Umbilical cord (tissue), 1 donor: ENCODE measurements at regions not wholly inside any gene's neighbourhood (a gene's known extent, or its start where the extent isn't known, plus 50 kb on each side); places are given as distances from the start of the nearest gene placed in this dataset.
"Not testable (repeated sequence)": the region's sequence is repeated elsewhere in the genome, so short reads cannot be mapped to it uniquely, and the experiment has no call there.

Source experiments
- DNase-seq: peaks from one replicate; pipeline ENCODE4 v3.0.0-alpha.2; 2015; ENCODE audit warnings: low spot score

DNA sequence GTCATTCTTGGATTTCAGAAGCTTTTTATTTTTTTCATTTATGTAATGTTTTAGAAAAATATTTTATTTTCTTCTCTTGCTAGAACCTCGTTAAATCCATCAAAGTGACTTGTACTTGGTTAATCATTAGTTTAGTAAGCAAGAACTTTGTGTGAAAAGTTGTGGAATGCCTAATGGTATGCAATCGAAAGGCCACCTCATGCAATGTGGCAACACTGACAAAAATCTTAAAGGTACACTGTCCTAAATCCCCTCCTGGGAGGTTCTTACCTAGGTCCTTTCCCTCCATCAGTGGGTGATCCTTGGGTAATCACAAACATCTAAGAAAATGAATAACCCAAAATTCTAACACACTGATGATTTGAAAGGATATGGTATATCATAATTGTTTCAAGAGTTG, 304.2 kb downstream of the DNAH5 start:
- DNase-seq: no peak

GRCh38 chr5:13632676-13633075, 311.8 kb downstream of the DNAH5 start:
- DNase-seq: no peak

DNA sequence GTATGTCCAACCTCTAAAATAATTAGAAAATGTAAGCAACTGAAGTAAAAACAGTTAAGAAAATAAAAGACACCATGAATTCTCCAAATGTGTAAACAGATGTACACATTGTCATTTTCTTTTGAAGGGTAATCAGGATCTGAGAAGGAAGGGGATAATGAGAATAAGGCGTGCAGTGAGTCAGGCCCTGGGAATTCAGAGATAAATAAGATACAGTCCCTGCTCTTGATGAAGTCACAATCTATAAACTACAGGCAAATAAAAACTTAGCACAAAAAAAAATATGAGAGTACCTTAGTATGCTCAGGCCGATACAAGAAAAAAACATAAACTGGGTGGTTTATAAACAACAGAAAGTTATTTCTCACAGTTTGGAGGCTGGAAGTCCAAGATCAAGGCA, 315.3 kb downstream of the DNAH5 start:
- no peak for DNase-seq

DNA sequence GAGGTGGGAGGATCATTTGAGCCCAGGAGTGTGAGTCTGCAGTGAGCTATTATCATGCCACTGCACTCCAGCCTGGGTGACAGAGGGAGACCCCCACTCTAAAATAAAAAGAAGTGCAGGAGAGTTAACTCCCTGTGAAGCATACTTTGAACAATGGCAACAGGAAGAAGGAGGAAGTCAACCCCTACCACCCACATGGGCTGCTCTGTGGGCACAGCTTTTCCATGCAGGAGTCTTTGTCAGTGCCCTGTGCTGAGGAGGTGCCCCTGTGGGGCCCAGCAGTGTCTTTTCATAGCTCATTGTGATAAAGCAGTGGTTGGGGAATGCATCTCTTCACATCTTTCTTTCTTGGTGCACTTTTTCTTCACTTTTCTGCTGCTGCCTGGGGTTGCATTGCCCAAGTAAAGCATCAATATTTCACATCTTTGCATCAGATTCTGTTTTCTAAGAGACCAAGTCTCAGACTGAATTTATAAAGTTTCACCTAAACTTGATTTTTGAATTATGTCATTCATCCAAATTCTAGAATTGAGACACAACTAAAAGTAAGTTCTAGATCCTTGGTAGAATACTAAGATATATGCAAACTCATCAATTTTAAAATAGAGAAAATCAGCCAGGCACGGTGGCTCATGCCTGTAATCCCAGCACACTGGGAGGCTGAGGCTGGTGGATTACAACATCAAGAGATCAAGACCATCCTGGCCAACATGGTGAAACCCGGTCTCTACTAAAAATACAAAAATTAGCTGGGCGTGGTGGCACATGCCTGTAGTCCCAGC, 316.6 kb downstream of the DNAH5 start:
- no peak for DNase-seq

GRCh38 chr5:13625616-13626198, 318.8 kb downstream of the DNAH5 start:
- DNase-seq: no peak

GRCh38 chr5:13624283-13625074, 320.0 kb downstream of the DNAH5 start:
- DNase-seq: no peak

- no peak for DNase-seq
Measured at GRCh38 chr5:13613621-13614020, 330.9 kb downstream of the DNAH5 start.

DNA sequence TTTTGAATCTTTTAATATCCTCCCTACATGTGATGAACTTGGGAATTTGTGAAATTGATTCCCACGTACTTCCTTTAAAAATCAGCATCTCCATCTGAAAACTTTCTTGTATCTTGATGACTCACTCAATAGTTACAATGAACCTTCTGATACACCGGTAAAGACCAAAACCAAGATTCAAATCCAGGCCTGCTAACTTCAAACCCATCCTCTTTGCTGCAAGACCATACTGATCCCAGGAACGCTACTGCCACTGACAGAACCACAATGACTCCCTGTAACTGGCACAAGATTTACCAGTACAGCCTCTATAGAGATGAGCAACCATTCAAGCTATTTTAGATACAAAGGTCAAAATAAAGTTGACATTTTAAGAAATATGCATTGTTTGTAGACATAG, 332.9 kb downstream of the DNAH5 start:
- no peak for DNase-seq

- no peak for DNase-seq
Measured at GRCh38 chr5:13609504-13609903, 335.0 kb downstream of the DNAH5 start.

GRCh38 chr5:13606051-13606450, 338.4 kb downstream of the DNAH5 start:
- DNase-seq: no peak

DNA sequence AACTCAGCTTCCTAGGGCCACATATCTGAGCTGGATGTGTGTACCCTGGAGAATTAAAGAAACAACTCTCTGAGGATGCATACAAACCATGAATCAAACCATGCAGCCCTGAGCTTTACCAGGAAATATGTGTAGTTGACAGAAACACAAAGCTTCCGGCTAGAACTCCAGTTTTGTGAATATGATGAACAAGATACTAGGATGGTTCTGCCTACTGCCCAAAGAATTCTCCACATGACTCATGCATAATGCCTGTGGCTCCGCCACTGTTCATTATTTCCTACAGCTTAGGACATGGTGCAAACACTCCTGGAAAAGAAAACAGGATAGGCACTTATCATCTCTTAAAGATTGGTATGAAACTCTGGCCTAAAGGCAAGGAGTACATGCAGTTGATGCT, 343.4 kb downstream of the DNAH5 start:
- no peak for DNase-seq

DNA sequence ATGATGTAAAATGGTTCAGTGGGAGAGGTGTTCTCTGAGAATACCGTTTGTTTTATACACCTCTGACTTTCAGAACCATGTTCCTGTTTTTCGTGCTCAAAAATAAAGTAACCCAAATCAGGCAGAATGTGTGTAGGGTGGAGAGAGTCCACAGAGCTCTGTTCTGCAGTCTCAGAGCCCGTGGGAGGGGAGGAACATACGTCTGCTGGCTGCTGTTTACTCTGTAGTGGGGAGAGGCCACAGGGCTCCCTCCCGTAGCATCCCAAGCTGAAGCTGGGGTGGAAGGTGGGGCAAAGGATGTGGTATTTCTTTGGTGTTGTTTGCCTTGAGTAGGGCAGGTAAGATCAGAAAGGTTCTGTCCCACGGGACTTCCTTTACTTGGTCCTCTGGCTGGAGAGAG, 348.5 kb downstream of the DNAH5 start:
- DNase-seq: no peak

GRCh38 chr5:13591621-13592020, 352.9 kb downstream of the DNAH5 start:
- DNase-seq: no peak

DNA sequence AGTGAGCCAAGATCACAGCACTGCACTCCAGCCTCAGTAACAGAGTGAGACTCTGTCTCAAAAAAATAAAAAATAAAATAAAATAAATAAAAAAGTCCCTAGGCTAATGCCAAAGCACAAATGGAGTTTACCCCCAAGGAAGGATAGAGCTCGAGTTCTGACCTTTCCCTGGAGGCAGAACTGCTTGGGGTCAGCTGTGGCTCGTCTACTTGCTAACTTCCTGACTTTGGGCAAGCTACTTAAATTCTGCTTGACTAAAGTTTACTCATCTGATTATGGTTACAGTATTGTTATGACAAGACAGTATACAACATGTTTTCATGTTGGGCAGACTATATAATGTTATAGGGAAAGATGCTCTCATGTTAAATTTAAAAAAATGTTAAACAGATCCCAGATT, 359.2 kb downstream of the DNAH5 start:
- DNase-seq: no peak

GRCh38 chr5:13581914-13582313, 362.6 kb downstream of the DNAH5 start:
- DNase-seq: no peak

GRCh38 chr5:13581132-13581531, 363.4 kb downstream of the DNAH5 start:
- no peak for DNase-seq

DNA sequence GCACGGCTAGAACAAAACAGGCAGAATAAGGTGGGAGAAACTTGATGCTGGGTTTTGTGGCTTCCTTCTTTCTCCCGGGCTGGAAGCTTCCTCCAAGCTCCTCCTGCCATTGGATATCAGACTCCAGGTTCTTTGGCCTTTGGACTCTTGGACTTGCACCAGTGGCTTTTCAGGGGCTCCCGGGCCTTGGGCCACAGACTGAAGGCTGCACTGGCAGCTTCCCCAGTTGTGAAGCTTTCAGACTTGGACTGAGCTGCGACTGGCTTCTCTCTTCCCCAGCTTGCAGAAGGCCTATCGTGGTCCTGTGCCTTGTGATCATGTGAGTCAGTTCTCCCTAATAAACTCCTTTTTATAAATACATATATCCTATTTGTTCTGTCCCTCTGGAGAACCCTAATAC, 364.4 kb downstream of the DNAH5 start:
- no peak for DNase-seq

GRCh38 chr5:13579091-13579490, 365.4 kb downstream of the DNAH5 start:
- DNase-seq: not testable (repeated sequence)

GRCh38 chr5:13578311-13579039, 366.0 kb downstream of the DNAH5 start:
- DNase-seq: not testable (repeated sequence)

GRCh38 chr5:13574574-13574973, 369.9 kb downstream of the DNAH5 start:
- DNase-seq: no peak

DNA sequence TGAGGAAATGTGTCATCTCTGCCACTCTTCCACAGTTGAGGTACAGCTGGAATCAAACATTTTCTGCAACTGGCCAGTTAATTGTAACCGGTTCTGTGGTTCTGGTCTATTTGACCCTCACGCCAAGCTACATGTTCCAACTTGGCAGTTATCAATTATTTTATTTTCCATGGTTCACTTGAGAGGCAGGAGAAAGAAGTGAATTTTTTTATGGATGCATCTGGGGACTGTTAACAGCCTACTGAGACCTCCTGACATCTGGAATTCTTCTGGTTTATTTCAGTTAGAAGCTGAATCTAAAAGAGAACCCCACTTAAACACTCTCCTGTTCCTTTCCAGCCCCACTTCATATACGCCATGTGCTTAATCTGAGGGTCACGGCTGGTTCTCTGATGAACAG, 372.3 kb downstream of the DNAH5 start:
- DNase-seq: peak; percentile 35

DNA sequence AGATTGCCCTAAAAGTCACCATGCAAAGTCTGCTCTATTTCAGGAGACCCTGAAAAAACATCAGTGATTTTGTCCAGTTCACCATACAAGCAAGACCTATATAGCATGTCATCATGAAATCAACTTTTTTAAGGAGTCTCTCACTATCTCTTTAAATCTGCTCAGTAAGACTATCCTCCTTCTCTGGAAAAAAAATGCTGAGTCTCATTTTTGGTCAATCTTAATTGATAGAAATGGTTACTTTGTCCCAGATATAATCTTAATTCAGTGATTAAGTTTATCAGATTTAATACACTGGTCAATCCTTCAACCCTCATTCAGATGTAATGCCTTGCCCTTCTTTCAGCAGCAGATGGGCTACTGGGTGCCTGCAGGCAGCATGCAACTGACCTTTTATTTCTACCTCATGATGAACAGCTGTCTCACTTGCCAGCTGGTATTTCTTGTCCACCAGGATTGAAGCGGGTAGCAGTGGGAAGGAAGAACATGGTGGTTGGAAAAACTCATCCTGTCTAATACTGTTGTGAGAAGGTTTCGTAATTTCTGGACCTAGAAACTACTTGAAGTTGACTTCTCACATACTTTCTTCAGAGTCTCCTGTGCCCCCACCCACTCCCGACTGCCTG, 375.3 kb downstream of the DNAH5 start:
- no peak for DNase-seq
